Bronchial epithelial cell (primary cell): ENCODE measurements at regions not wholly inside any gene's neighbourhood (a gene's known extent, or its start where the extent isn't known, plus 50 kb on each side); places are given as distances from the start of the nearest gene placed in this dataset.

Source experiments
- DNase-seq: peaks from one replicate; pipeline ENCODE4 v3.0.0-alpha.2; 2010; ENCODE audit warnings: low read depth
- FAIRE-seq: peaks from 2 replicates; lab custom pipeline; 2011; peaks lifted over from hg19 to GRCh38; lab: Jason Lieb, UNC
- H3K27me3 ChIP-seq: 2 replicates; pipeline ENCODE4 v1.5.1; 2011; ENCODE audit warnings: low read length; ENCODE audit not compliant: control insufficient read depth, insufficient read depth
- H3K36me3 ChIP-seq: 2 replicates; pipeline ENCODE4 v1.5.1; 2011; ENCODE audit warnings: low read length; ENCODE audit not compliant: control insufficient read depth, insufficient read depth
- H3K4me3 ChIP-seq: 2 replicates; pipeline ENCODE4 v1.5.1; 2011; ENCODE audit warnings: mild to moderate bottlenecking, low read depth, low read length, control low read depth
- CTCF ChIP-seq: IDR thresholded peaks from 2 replicates; pipeline ENCODE4 v1.5.1; 2011; ENCODE audit warnings: mild to moderate bottlenecking, moderate library complexity, low read length, control low read depth, inconsistent platforms; ENCODE audit not compliant: insufficient read depth, severe bottlenecking

GRCh38 chr12:73361864-73362230 is 1089.7 kb downstream of the TRHDE start:
- DNase-seq (no peak), FAIRE-seq (no peak)
- no peaks in the 10 kb centered on the region for H3K27me3 ChIP-seq
- no peak overlapping the region for H3K4me3 ChIP-seq
- no peaks in the 10 kb centered on the region for H3K36me3 ChIP-seq
- TF ChIP-seq CTCF, result no peak

GRCh38 chr12:73362666-73363065 is 1090.5 kb downstream of the TRHDE start:
- Histone ChIP-seq H3K27me3 (no peaks in the 10 kb centered on the region), H3K36me3 (no peaks in the 10 kb centered on the region), H3K4me3 (no peak overlapping the region)
- DNase-seq (no peak), FAIRE-seq (no peak)
- no peak for TF ChIP-seq CTCF

- DNase-seq (no peak), FAIRE-seq (no peak)
- no peak for TF ChIP-seq CTCF
- Histone ChIP-seq H3K27me3 (no peaks in the 10 kb centered on the region), H3K36me3 (no peaks in the 10 kb centered on the region), H3K4me3 (no peak overlapping the region)
Observed at GRCh38 chr12:73372856-73373255, 1100.7 kb downstream of the TRHDE start.

- Histone ChIP-seq H3K4me3 (no peak overlapping the region), H3K36me3 (no peaks in the 10 kb centered on the region), H3K27me3 (no peaks in the 10 kb centered on the region)
- no peak for TF ChIP-seq CTCF
- no peak for DNase-seq
- no peak for FAIRE-seq
Observed at GRCh38 chr12:73374360-73374759, 1102.2 kb downstream of the TRHDE start.

GRCh38 chr12:73383584-73384222 is 1111.5 kb downstream of the TRHDE start:
- no peaks in the 10 kb centered on the region for H3K36me3 ChIP-seq
- FAIRE-seq (no peak), DNase-seq (no peak)
- H3K27me3 ChIP-seq, result no peaks in the 10 kb centered on the region
- TF ChIP-seq CTCF, result no peak
- H3K4me3 ChIP-seq, result no peak overlapping the region

- Histone ChIP-seq H3K27me3 (no peaks in the 10 kb centered on the region), H3K4me3 (no peak overlapping the region), H3K36me3 (no peaks in the 10 kb centered on the region)
- DNase-seq, result no peak
- FAIRE-seq, result no peak
- no peak for TF ChIP-seq CTCF
Observed at GRCh38 chr12:73384592-73384991, 1112.4 kb downstream of the TRHDE start.
